Activated CD4-positive, alpha-beta T cell treated with anti-CD3 and anti-CD28 coated beads, Interleukin-10, Interleukin-2, amounts not matched to agents 100 ng/mL and 50 ng/mL, durations not matched to agents 16 hours and 8 hours (primary cell): ENCODE measurements at regions not wholly inside any gene's neighbourhood (a gene's known extent, or its start where the extent isn't known, plus 50 kb on each side); places are given as distances from the start of the nearest gene placed in this dataset.
A peak's percentile ranks its signal among the peaks of the same experiment; 100 is the strongest.
"Not testable (repeated sequence)": the region's sequence is repeated elsewhere in the genome, so short reads cannot be mapped to it uniquely, and the experiment has no call there.

Experiments
- DNase-seq: peaks from one replicate; pipeline ENCODE4 v3.0.0-alpha.2; 2020

- DNase-seq = no peak
Measured at GRCh38 chr15:70522323-70522966, 240.9 kb downstream of the UACA start.

- DNase-seq = no peak
Measured at GRCh38 chr15:70521576-70522322, 241.6 kb downstream of the UACA start.

GRCh38 chr15:70519616-70520015, 243.7 kb downstream of the UACA start:
- DNase-seq = no peak

- no peak for DNase-seq
Measured at GRCh38 chr15:70519004-70519365, 244.4 kb downstream of the UACA start.

GRCh38 chr15:70518201-70519003, 245.0 kb downstream of the UACA start:
- DNase-seq = no peak

GRCh38 chr15:70517194-70517590, 246.2 kb downstream of the UACA start:
- DNase-seq = no peak

- DNase-seq = no peak
Measured at GRCh38 chr15:70516408-70517193, 246.8 kb downstream of the UACA start.

- DNase-seq = no peak
Measured at GRCh38 chr15:70514251-70514650, 249.1 kb downstream of the UACA start.

- DNase-seq = no peak
Measured at GRCh38 chr15:70513819-70514218, 249.5 kb downstream of the UACA start.

- DNase-seq = peak; percentile 83
Measured at GRCh38 chr15:70512772-70513362, 250.5 kb downstream of the UACA start.

GRCh38 chr15:70511972-70512587, 251.3 kb downstream of the UACA start:
- not testable (repeated sequence) for DNase-seq

- no peak for DNase-seq
Measured at GRCh38 chr15:70510433-70510832, 252.9 kb downstream of the UACA start.

GRCh38 chr15:70509731-70510143, 253.6 kb downstream of the UACA start:
- no peak for DNase-seq

GRCh38 chr15:70509282-70509662, 254.1 kb downstream of the UACA start:
- peak; percentile 72 for DNase-seq

GRCh38 chr15:70508561-70509281, 254.6 kb downstream of the UACA start:
- peak; percentile 50 for DNase-seq

- peak; percentile 62 for DNase-seq
Measured at GRCh38 chr15:70507772-70508371, 255.5 kb downstream of the UACA start.

- DNase-seq = no peak
Measured at GRCh38 chr15:70505936-70506912, 257.1 kb downstream of the UACA start.

GRCh38 chr15:70505411-70505919, 257.9 kb downstream of the UACA start:
- peak; percentile 65 for DNase-seq

- no peak for DNase-seq
Measured at GRCh38 chr15:70504988-70505387, 258.4 kb downstream of the UACA start.
